ENCODE measurements at regions not wholly inside any gene's neighbourhood (a gene's known extent, or its start where the extent isn't known, plus 50 kb on each side); places are given as distances from the start of the nearest gene placed in this dataset.

DNA sequence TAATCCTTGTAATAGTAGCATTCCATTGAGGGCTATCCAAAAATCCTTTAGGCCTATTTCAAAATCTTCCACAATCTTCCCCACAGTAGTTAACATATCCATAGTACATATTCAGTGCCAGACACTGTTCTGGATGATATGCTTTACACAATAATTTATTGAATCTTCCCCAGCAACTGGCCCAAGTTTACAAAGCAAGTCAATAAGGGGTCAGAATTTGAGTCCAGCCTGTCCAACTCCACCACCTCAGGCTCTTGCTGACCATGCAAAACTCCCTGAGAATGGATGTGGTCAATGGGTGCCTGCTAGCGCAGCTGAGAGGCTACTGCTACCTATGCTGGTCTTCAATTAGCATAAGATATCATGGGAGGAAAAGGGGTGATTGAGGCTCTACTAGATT lies 529.6 kb downstream of the FGF9 start:
- Histone ChIP-seq H3K4me3 (no peak overlapping the region), H3K36me3 (ENCODE audit: insufficient read depth) (no peaks in the 10 kb centered on the region), H2AFZ (no peak overlapping the region), H4K20me1 (replicated peaks; ENCODE audit: insufficient read depth) (no peaks in the 10 kb centered on the region; the same call in none of the 2 replicates), H3K4me1 (ENCODE audit: insufficient read depth) (peaks cover 25% of the 10 kb centered on the region), H3K79me2 (replicated peaks; ENCODE audit: insufficient read depth) (peaks cover 16% of the 10 kb centered on the region; the same call in 1 of the 2 replicates), H3K27ac (ENCODE audit: low read depth) (no peak overlapping the region), H3K4me2 (no peak overlapping the region), H3K27me3 (ENCODE audit: insufficient read depth) (no peaks in the 10 kb centered on the region), H3F3A (replicated peaks; ENCODE audit: low read depth) (no peaks in the 10 kb centered on the region), H3K9me2 (ENCODE audit: insufficient read depth) (peaks cover 6% of the 10 kb centered on the region; the same call in 1 of the 2 replicates)
- H3K36me3 Mint-ChIP-seq (ENCODE audit: low read depth), result no peaks in the 10 kb centered on the region
- H3K4me1 Mint-ChIP-seq, result peaks cover 41% of the 10 kb centered on the region
- H3K27me3 Mint-ChIP-seq (ENCODE audit: insufficient read depth, low read depth, poor library complexity), result peaks cover 2% of the 10 kb centered on the region
- TF ChIP-seq NANOG (IDR thresholded peaks at IDR 0.05; ENCODE audit: borderline replicate concordance) (no peak), STAT1 (IDR thresholded peaks at IDR 0.05; ENCODE audit: unreplicated experiment) (no peak), POLR2AphosphoS5 (IDR thresholded peaks at IDR 0.05; ENCODE audit: low read depth) (no peak), JUNB (IDR thresholded peaks at IDR 0.05; ENCODE audit: unreplicated experiment) (no peak), ZNF114 (CRISPR knock-in tag; IDR thresholded peaks at IDR 0.05) (no peak), ZNF331 (CRISPR knock-in tag; IDR thresholded peaks at IDR 0.05; ENCODE audit: low read depth) (no peak), EZH2 (IDR thresholded peaks at IDR 0.05; ENCODE audit: low read depth, unreplicated experiment) (no peak), EZH2phosphoT487 (IDR thresholded peaks at IDR 0.05; ENCODE audit: unreplicated experiment) (no peak), CREB1 (CRISPR knock-in tag; IDR thresholded peaks at IDR 0.05; ENCODE audit: low read depth) (no peak)
- TF ChIP-seq, protein P1, sequence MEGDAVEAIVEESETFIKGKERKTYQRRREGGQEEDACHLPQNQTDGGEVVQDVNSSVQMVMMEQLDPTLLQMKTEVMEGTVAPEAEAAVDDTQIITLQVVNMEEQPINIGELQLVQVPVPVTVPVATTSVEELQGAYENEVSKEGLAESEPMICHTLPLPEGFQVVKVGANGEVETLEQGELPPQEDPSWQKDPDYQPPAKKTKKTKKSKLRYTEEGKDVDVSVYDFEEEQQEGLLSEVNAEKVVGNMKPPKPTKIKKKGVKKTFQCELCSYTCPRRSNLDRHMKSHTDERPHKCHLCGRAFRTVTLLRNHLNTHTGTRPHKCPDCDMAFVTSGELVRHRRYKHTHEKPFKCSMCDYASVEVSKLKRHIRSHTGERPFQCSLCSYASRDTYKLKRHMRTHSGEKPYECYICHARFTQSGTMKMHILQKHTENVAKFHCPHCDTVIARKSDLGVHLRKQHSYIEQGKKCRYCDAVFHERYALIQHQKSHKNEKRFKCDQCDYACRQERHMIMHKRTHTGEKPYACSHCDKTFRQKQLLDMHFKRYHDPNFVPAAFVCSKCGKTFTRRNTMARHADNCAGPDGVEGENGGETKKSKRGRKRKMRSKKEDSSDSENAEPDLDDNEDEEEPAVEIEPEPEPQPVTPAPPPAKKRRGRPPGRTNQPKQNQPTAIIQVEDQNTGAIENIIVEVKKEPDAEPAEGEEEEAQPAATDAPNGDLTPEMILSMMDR (conservative IDR thresholded peaks at IDR 0.05; ENCODE audit: low read depth in 2 of 2), result no peak
- TF ChIP-seq, protein P2, sequence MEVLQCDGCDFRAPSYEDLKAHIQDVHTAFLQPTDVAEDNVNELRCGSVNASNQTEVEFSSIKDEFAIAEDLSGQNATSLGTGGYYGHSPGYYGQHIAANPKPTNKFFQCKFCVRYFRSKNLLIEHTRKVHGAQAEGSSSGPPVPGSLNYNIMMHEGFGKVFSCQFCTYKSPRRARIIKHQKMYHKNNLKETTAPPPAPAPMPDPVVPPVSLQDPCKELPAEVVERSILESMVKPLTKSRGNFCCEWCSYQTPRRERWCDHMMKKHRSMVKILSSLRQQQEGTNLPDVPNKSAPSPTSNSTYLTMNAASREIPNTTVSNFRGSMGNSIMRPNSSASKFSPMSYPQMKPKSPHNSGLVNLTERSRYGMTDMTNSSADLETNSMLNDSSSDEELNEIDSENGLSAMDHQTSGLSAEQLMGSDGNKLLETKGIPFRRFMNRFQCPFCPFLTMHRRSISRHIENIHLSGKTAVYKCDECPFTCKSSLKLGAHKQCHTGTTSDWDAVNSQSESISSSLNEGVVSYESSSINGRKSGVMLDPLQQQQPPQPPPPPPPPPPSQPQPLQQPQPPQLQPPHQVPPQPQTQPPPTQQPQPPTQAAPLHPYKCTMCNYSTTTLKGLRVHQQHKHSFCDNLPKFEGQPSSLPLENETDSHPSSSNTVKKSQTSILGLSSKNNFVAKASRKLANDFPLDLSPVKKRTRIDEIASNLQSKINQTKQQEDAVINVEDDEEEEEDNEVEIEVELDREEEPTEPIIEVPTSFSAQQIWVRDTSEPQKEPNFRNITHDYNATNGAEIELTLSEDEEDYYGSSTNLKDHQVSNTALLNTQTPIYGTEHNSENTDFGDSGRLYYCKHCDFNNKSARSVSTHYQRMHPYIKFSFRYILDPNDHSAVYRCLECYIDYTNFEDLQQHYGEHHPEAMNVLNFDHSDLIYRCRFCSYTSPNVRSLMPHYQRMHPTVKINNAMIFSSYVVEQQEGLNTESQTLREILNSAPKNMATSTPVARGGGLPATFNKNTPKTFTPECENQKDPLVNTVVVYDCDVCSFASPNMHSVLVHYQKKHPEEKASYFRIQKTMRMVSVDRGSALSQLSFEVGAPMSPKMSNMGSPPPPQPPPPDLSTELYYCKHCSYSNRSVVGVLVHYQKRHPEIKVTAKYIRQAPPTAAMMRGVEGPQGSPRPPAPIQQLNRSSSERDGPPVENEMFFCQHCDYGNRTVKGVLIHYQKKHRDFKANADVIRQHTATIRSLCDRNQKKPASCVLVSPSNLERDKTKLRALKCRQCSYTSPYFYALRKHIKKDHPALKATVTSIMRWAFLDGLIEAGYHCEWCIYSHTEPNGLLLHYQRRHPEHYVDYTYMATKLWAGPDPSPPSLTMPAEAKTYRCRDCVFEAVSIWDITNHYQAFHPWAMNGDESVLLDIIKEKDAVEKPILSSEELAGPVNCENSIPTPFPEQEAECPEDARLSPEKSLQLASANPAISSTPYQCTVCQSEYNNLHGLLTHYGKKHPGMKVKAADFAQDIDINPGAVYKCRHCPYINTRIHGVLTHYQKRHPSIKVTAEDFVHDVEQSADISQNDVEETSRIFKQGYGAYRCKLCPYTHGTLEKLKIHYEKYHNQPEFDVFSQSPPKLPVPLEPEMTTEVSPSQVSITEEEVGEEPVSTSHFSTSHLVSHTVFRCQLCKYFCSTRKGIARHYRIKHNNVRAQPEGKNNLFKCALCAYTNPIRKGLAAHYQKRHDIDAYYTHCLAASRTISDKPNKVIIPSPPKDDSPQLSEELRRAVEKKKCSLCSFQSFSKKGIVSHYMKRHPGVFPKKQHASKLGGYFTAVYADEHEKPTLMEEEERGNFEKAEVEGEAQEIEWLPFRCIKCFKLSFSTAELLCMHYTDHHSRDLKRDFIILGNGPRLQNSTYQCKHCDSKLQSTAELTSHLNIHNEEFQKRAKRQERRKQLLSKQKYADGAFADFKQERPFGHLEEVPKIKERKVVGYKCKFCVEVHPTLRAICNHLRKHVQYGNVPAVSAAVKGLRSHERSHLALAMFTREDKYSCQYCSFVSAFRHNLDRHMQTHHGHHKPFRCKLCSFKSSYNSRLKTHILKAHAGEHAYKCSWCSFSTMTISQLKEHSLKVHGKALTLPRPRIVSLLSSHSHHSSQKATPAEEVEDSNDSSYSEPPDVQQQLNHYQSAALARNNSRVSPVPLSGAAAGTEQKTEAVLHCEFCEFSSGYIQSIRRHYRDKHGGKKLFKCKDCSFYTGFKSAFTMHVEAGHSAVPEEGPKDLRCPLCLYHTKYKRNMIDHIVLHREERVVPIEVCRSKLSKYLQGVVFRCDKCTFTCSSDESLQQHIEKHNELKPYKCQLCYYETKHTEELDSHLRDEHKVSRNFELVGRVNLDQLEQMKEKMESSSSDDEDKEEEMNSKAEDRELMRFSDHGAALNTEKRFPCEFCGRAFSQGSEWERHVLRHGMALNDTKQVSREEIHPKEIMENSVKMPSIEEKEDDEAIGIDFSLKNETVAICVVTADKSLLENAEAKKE (CRISPR knock-in tag; IDR thresholded peaks at IDR 0.05), result no peak
- TF ChIP-seq, protein P3, sequence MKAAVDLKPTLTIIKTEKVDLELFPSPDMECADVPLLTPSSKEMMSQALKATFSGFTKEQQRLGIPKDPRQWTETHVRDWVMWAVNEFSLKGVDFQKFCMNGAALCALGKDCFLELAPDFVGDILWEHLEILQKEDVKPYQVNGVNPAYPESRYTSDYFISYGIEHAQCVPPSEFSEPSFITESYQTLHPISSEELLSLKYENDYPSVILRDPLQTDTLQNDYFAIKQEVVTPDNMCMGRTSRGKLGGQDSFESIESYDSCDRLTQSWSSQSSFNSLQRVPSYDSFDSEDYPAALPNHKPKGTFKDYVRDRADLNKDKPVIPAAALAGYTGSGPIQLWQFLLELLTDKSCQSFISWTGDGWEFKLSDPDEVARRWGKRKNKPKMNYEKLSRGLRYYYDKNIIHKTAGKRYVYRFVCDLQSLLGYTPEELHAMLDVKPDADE (IDR thresholded peaks at IDR 0.05), result no peak
- TF ChIP-seq, protein P4, sequence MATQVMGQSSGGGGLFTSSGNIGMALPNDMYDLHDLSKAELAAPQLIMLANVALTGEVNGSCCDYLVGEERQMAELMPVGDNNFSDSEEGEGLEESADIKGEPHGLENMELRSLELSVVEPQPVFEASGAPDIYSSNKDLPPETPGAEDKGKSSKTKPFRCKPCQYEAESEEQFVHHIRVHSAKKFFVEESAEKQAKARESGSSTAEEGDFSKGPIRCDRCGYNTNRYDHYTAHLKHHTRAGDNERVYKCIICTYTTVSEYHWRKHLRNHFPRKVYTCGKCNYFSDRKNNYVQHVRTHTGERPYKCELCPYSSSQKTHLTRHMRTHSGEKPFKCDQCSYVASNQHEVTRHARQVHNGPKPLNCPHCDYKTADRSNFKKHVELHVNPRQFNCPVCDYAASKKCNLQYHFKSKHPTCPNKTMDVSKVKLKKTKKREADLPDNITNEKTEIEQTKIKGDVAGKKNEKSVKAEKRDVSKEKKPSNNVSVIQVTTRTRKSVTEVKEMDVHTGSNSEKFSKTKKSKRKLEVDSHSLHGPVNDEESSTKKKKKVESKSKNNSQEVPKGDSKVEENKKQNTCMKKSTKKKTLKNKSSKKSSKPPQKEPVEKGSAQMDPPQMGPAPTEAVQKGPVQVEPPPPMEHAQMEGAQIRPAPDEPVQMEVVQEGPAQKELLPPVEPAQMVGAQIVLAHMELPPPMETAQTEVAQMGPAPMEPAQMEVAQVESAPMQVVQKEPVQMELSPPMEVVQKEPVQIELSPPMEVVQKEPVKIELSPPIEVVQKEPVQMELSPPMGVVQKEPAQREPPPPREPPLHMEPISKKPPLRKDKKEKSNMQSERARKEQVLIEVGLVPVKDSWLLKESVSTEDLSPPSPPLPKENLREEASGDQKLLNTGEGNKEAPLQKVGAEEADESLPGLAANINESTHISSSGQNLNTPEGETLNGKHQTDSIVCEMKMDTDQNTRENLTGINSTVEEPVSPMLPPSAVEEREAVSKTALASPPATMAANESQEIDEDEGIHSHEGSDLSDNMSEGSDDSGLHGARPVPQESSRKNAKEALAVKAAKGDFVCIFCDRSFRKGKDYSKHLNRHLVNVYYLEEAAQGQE (IDR thresholded peaks at IDR 0.05; ENCODE audit: unreplicated experiment), result no peak
- H3K27ac Mint-ChIP-seq, result no peak overlapping the region
- no peak overlapping the region for H3K4me3 Mint-ChIP-seq
- no peak for DNase-seq (ENCODE audit: low spot score)
- H3K9me3 Mint-ChIP-seq, result no peaks in the 10 kb centered on the region
- ATAC-seq, result no peak

Measured in GM23338 (cell line).